ENCODE measurements at regions not wholly inside any gene's neighbourhood (a gene's known extent, or its start where the extent isn't known, plus 50 kb on each side); places are given as distances from the start of the nearest gene placed in this dataset.

- TF ChIP-seq CTCF (IDR thresholded peaks at IDR 0.05) = no peak
- no peak for TF ChIP-seq POLR2A (IDR thresholded peaks at IDR 0.05)
These were observed 1505.2 kb upstream of the CDH9 start for GRCh38 chr5:28543473-28544098.

Data from Peyer's patch (tissue), 4 donors.